ENCODE measurements at regions not wholly inside any gene's neighbourhood (a gene's known extent, or its start where the extent isn't known, plus 50 kb on each side); places are given as distances from the start of the nearest gene placed in this dataset.

- no peak for DNase-seq
These were observed 131.7 kb downstream of the CLCN4 start for GRCh38 chrX:10288373-10288975.

- DNase-seq = no peak
These were observed 139.8 kb downstream of the CLCN4 start for GRCh38 chrX:10296576-10296975.

- peak; percentile 22 for DNase-seq
These were observed 153.7 kb downstream of the CLCN4 start for GRCh38 chrX:10310511-10310910.

GRCh38 chrX:10314530-10315104, 157.8 kb downstream of the CLCN4 start:
- DNase-seq = no peak

GRCh38 chrX:10325611-10326010, 168.8 kb downstream of the CLCN4 start:
- no peak for DNase-seq

GRCh38 chrX:10326578-10326977, 169.8 kb downstream of the CLCN4 start:
- no peak for DNase-seq

GRCh38 chrX:10327651-10328050, 170.9 kb downstream of the CLCN4 start:
- DNase-seq = no peak

GRCh38 chrX:10329984-10330383, 173.2 kb downstream of the CLCN4 start:
- no peak for DNase-seq

GRCh38 chrX:10341309-10341708, 184.5 kb downstream of the CLCN4 start:
- no peak for DNase-seq

GRCh38 chrX:10350221-10350620, 193.4 kb downstream of the CLCN4 start:
- no peak for DNase-seq

GRCh38 chrX:10350981-10351380, 194.2 kb downstream of the CLCN4 start:
- DNase-seq = no peak

- no peak for DNase-seq
These were observed 195.8 kb downstream of the CLCN4 start for GRCh38 chrX:10352536-10352935.

GRCh38 chrX:10356979-10357378, 200.2 kb downstream of the CLCN4 start:
- DNase-seq = no peak

GRCh38 chrX:10358958-10359357, 202.2 kb downstream of the CLCN4 start:
- no peak for DNase-seq

GRCh38 chrX:10360116-10360515, 203.3 kb downstream of the CLCN4 start:
- DNase-seq = no peak

- DNase-seq = no peak
These were observed 208.9 kb downstream of the CLCN4 start for GRCh38 chrX:10365532-10366265.

- no peak for DNase-seq
These were observed 210.6 kb downstream of the CLCN4 start for GRCh38 chrX:10367406-10367805.

GRCh38 chrX:10370976-10371375, 214.2 kb downstream of the CLCN4 start:
- DNase-seq = no peak

GRCh38 chrX:10377427-10377826, 220.7 kb downstream of the CLCN4 start:
- DNase-seq = no peak

GRCh38 chrX:10379878-10380277, 223.1 kb downstream of the CLCN4 start:
- no peak for DNase-seq

- DNase-seq = no peak
These were observed 223.5 kb downstream of the CLCN4 start for GRCh38 chrX:10380300-10380699.

- no peak for DNase-seq
These were observed 224.4 kb downstream of the CLCN4 start for GRCh38 chrX:10381193-10381592.

GRCh38 chrX:10387011-10387410, 230.2 kb downstream of the CLCN4 start:
- DNase-seq = no peak

- no peak for DNase-seq
These were observed 230.2 kb downstream of the MID1 start for GRCh38 chrX:10390187-10390586.

- no peak for DNase-seq
These were observed 227.1 kb downstream of the MID1 start for GRCh38 chrX:10393241-10393640.
